Breast epithelium (tissue), 3 donors: ENCODE measurements at regions not wholly inside any gene's neighbourhood (a gene's known extent, or its start where the extent isn't known, plus 50 kb on each side); places are given as distances from the start of the nearest gene placed in this dataset.

Source experiments
- POLR2A ChIP-seq: fragments of 450-650 bp; IDR thresholded peaks from one replicate; pipeline ENCODE4 v1.6.1; 2016; ENCODE audit warnings: antibody characterized with exemption, mild to moderate bottlenecking, moderate library complexity
- TF ChIP-seq, protein P1 (sequence below), 3 donors: fragments of 450-650 bp; IDR thresholded peaks; one replicate each; pipeline ENCODE4 v1.5.1; 2016 to 2017; ENCODE audit warnings: antibody characterized with exemption in 3 of 3, mild to moderate bottlenecking in 3 of 3, moderate library complexity in 3 of 3

GRCh38 chr5:60488466-60489130 lies 211.4 kb downstream of the DEPDC1B start:
- TF ChIP-seq, protein P1, sequence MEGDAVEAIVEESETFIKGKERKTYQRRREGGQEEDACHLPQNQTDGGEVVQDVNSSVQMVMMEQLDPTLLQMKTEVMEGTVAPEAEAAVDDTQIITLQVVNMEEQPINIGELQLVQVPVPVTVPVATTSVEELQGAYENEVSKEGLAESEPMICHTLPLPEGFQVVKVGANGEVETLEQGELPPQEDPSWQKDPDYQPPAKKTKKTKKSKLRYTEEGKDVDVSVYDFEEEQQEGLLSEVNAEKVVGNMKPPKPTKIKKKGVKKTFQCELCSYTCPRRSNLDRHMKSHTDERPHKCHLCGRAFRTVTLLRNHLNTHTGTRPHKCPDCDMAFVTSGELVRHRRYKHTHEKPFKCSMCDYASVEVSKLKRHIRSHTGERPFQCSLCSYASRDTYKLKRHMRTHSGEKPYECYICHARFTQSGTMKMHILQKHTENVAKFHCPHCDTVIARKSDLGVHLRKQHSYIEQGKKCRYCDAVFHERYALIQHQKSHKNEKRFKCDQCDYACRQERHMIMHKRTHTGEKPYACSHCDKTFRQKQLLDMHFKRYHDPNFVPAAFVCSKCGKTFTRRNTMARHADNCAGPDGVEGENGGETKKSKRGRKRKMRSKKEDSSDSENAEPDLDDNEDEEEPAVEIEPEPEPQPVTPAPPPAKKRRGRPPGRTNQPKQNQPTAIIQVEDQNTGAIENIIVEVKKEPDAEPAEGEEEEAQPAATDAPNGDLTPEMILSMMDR (IDR thresholded peaks at IDR 0.05) = no peak
- no peak for TF ChIP-seq POLR2A
